WTC11 (cell line): ENCODE measurements at regions not wholly inside any gene's neighbourhood (a gene's known extent, or its start where the extent isn't known, plus 50 kb on each side); places are given as distances from the start of the nearest gene placed in this dataset.

Experiments
- ATAC-seq: fragments of 200-7000 bp; cut with Tn5 transposase; 2 replicates; pipeline ENCODE4 v1.10.0; 2021; ENCODE audit warnings: mild to moderate bottlenecking, moderate library complexity
- CTCF ChIA-PET: fragments of 300-600 bp; sonication (Branson Sonifier 250); formaldehyde crosslinking; loops from one replicate; lab custom pipeline; 2021; ENCODE audit warnings: antibody characterized with exemption; lab: Charles Lee
- POLR2A ChIA-PET: fragments of 350-600 bp; sonication (Branson Sonifier 250); formaldehyde crosslinking; loops from one replicate; lab custom pipeline; 2021; ENCODE audit warnings: antibody characterized with exemption; lab: Charles Lee
- DNase-seq: peaks from one replicate; pipeline ENCODE4 v3.0.0; 2021; ENCODE audit warnings: low spot score
- H3K27ac Mint-ChIP-seq: 2 replicates; pipeline ENCODE4 v1.8.0; 2021; ENCODE audit warnings: mixed read lengths
- H3K27me3 Mint-ChIP-seq: 2 replicates; pipeline ENCODE4 v1.8.0; 2021; ENCODE audit warnings: low read depth, mild to moderate bottlenecking, moderate library complexity, mixed read lengths
- H3K36me3 Mint-ChIP-seq: 2 replicates; pipeline ENCODE4 v1.8.0; 2021; ENCODE audit warnings: mixed read lengths
- H3K4me1 Mint-ChIP-seq: 2 replicates; pipeline ENCODE4 v1.8.0; 2022; ENCODE audit warnings: mixed read lengths
- H3K4me3 Mint-ChIP-seq: 2 replicates; pipeline ENCODE4 v1.8.0; 2021; ENCODE audit warnings: mild to moderate bottlenecking, moderate library complexity, mixed read lengths
- H3K9me3 Mint-ChIP-seq: 2 replicates; pipeline ENCODE4 v1.8.0; 2021; ENCODE audit warnings: mixed read lengths
- ARID4B ChIP-seq: sonication (generic); formaldehyde crosslinking; IDR thresholded peaks from 2 replicates; pipeline ENCODE4 v1.8.0; 2023; ENCODE audit warnings: missing genetic modification reagents, mild to moderate bottlenecking, borderline replicate concordance
- ATF1 ChIP-seq: sonication (generic); formaldehyde crosslinking; IDR thresholded peaks from 2 replicates; pipeline ENCODE4 v1.8.1; 2023; ENCODE audit warnings: mild to moderate bottlenecking, moderate library complexity, missing genetic modification reagents
- ATF3 ChIP-seq: sonication (generic); formaldehyde crosslinking; conservative IDR thresholded peaks from 2 replicates; pipeline ENCODE4 v1.8.1; 2022; ENCODE audit warnings: mild to moderate bottlenecking, missing genetic modification reagents
- ATF6 ChIP-seq: sonication (generic); formaldehyde crosslinking; IDR thresholded peaks from 2 replicates; pipeline ENCODE4 v1.8.1; 2023; ENCODE audit warnings: mild to moderate bottlenecking, missing genetic modification reagents
- ELF4 ChIP-seq: sonication (generic); formaldehyde crosslinking; IDR thresholded peaks from 2 replicates; pipeline ENCODE4 v1.8.1; 2022; ENCODE audit warnings: low read depth, mild to moderate bottlenecking, moderate library complexity, missing genetic modification reagents
- GABPB1 ChIP-seq: sonication (generic); formaldehyde crosslinking; IDR thresholded peaks from 2 replicates; pipeline ENCODE4 v1.8.1; 2023; ENCODE audit warnings: mild to moderate bottlenecking, missing genetic modification reagents
- MAX ChIP-seq: sonication (generic); formaldehyde crosslinking; IDR thresholded peaks from 2 replicates; pipeline ENCODE4 v1.8.0; 2022; ENCODE audit warnings: mild to moderate bottlenecking, missing genetic modification reagents
- RELA ChIP-seq: sonication (generic); formaldehyde crosslinking; IDR thresholded peaks from 2 replicates; pipeline ENCODE4 v1.8.1; 2022; ENCODE audit warnings: missing genetic modification reagents, mild to moderate bottlenecking, borderline replicate concordance
- ZBTB21 ChIP-seq: sonication (generic); formaldehyde crosslinking; IDR thresholded peaks from 2 replicates; pipeline ENCODE4 v1.8.1; 2023; ENCODE audit warnings: mild to moderate bottlenecking, missing genetic modification reagents, borderline replicate concordance
- ZNF232 ChIP-seq: sonication (generic); formaldehyde crosslinking; IDR thresholded peaks from 2 replicates; pipeline ENCODE4 v1.8.0; 2022; ENCODE audit warnings: mild to moderate bottlenecking, missing genetic modification reagents
- ZNF317 ChIP-seq: sonication (generic); formaldehyde crosslinking; IDR thresholded peaks from 2 replicates; pipeline ENCODE4 v1.8.1; 2023; ENCODE audit warnings: low read depth, mild to moderate bottlenecking, moderate library complexity, missing genetic modification reagents, borderline replicate concordance
- ZNF532 ChIP-seq: fragments of 250-450 bp; sonication (Bioruptor Pico); IDR thresholded peaks from 2 replicates; pipeline ENCODE4 v1.9.0; 2021; ENCODE audit warnings: mild to moderate bottlenecking, borderline replicate concordance

GRCh38 chr15:89408372-89409183 lies 74.0 kb upstream of the POLG start (continued):
- TF ChIP-seq ATF6 (CRISPR knock-in tag) (no peak), RELA (no peak), ELF4 (CRISPR knock-in tag) (no peak), ZNF317 (CRISPR knock-in tag) (no peak), MAX (CRISPR knock-in tag) (no peak), ATF1 (CRISPR knock-in tag) (no peak)
- TF ChIP-seq, all 79 proteins: peak for 0

GRCh38 chr15:89406940-89407607 lies 72.5 kb upstream of the POLG start:
- Mint-ChIP-seq H3K27me3 (peaks cover 100% of the 10 kb centered on the region), H3K9me3 (no peaks in the 10 kb centered on the region), H3K4me1 (peaks cover 55% of the 10 kb centered on the region), H3K4me3 (peak overlapping the region; percentile 67), H3K27ac (no peak overlapping the region), H3K36me3 (no peaks in the 10 kb centered on the region)
- ChIA-PET POLR2A (interaction anchor here (0.7 to 1.5 kb wide), 2 partner anchors 38 to 39 kb away, joined by 3 to 6 read pairs; no protein-coding TSS in a partner anchor), CTCF (interaction anchor here (1.0 to 3.3 kb wide), 12 partner anchors 9 to 85 kb away, joined by 3 to 19 read pairs (median 4); no protein-coding TSS in a partner anchor)
- DNase-seq (peak; percentile 70), ATAC-seq (peak; percentile 27)
- TF ChIP-seq RELA (no peak), MAX (CRISPR knock-in tag) (0 out of 2 replicates have a peak, but pooled peaks have one; percentile 2), ZNF232 (no peak), GABPB1 (CRISPR knock-in tag) (no peak), ARID4B (CRISPR knock-in tag) (no peak), ZBTB21 (CRISPR knock-in tag) (no peak), ZNF532 (no peak), ATF3 (CRISPR knock-in tag) (no peak)
